ENCODE measurements at regions not wholly inside any gene's neighbourhood (a gene's known extent, or its start where the extent isn't known, plus 50 kb on each side); places are given as distances from the start of the nearest gene placed in this dataset.

DNA sequence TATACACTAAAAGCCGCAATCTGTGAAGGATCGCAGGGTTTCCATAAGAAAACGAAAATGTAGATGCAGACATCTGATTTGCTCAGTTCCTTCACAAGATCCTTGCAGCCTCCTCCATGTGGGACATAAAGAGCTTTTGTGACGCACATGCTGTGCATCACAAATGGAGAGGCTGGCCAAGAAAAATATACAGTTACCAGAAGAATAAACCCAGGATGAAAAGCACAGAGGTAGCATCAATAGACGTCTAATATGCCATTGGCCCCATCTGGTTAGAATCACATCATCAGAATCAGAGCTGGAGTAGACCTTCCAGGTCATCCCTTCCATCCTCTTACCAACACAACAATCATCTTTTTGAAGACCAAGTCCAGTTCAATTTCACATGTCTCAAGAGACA, 517.4 kb downstream of the RAB28 start:
- H3K27ac ChIP-seq (ENCODE audit: poor library complexity, severe bottlenecking): no peak overlapping the region
- H3K27me3 ChIP-seq (ENCODE audit: insufficient read depth, poor library complexity, severe bottlenecking): no peaks in the 10 kb centered on the region
- ATAC-seq (ENCODE audit: low read depth) (no peak), DNase-seq (ENCODE audit: low spot score) (no peak)
- TF ChIP-seq, protein P1, sequence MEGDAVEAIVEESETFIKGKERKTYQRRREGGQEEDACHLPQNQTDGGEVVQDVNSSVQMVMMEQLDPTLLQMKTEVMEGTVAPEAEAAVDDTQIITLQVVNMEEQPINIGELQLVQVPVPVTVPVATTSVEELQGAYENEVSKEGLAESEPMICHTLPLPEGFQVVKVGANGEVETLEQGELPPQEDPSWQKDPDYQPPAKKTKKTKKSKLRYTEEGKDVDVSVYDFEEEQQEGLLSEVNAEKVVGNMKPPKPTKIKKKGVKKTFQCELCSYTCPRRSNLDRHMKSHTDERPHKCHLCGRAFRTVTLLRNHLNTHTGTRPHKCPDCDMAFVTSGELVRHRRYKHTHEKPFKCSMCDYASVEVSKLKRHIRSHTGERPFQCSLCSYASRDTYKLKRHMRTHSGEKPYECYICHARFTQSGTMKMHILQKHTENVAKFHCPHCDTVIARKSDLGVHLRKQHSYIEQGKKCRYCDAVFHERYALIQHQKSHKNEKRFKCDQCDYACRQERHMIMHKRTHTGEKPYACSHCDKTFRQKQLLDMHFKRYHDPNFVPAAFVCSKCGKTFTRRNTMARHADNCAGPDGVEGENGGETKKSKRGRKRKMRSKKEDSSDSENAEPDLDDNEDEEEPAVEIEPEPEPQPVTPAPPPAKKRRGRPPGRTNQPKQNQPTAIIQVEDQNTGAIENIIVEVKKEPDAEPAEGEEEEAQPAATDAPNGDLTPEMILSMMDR (IDR thresholded peaks at IDR 0.05; ENCODE audit: poor library complexity, severe bottlenecking): no peak
- no peak overlapping the region for H3K4me3 ChIP-seq (ENCODE audit: severe bottlenecking)
- H3K9me3 ChIP-seq (ENCODE audit: severe bottlenecking): no peaks in the 10 kb centered on the region
- H3K4me1 ChIP-seq (ENCODE audit: insufficient read depth, poor library complexity, severe bottlenecking): no peaks in the 10 kb centered on the region
- H3K36me3 ChIP-seq (ENCODE audit: low read depth): no peaks in the 10 kb centered on the region

DNA sequence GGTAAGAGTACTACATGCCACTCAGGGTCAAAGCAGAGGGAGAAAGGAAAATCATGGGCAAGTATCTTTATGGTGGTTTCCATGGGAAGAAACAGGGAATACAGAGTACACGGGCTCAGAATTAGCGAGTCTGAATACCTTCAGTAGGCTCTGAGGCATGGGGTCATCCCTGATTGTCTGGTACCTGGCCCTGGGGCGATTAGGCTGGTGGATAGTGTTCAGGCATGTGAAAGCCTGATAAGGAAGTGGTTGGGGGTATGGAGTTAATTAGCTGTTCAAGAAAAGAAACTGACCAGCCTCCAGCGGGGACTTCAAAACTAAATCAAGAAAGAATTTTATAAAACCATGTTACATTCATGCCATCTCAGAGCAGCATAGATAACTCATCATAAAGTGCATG, 518.8 kb downstream of the RAB28 start:
- Histone ChIP-seq H3K27ac (ENCODE audit: poor library complexity, severe bottlenecking) (no peak overlapping the region), H3K4me1 (ENCODE audit: insufficient read depth, poor library complexity, severe bottlenecking) (no peaks in the 10 kb centered on the region), H3K36me3 (ENCODE audit: low read depth) (no peaks in the 10 kb centered on the region), H3K4me3 (ENCODE audit: severe bottlenecking) (no peak overlapping the region), H3K27me3 (ENCODE audit: insufficient read depth, poor library complexity, severe bottlenecking) (no peaks in the 10 kb centered on the region), H3K9me3 (ENCODE audit: severe bottlenecking) (no peaks in the 10 kb centered on the region)
- ATAC-seq (ENCODE audit: low read depth): no peak
- TF ChIP-seq, protein P1 (IDR thresholded peaks at IDR 0.05; ENCODE audit: poor library complexity, severe bottlenecking): no peak
- no peak for DNase-seq (ENCODE audit: low spot score)

DNA sequence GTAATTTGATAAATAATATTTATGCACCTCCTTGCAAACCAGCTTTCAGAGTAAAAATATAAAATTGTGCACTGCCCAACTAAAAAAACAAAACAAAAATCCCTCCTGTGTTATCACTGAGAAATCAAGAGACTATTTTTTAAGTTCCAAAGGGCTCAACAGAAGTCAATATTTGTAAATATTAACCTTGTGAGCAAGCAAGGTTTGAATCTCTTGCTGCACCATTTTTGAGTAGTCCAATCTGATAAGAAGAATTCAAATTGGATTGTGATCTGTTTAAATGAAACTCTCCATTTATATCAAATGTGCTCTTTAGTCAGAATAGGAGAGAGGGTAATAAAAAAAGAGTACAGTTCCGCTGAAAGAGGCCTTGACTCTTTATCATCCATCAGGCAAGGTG, 520.2 kb downstream of the RAB28 start:
- Histone ChIP-seq H3K27ac (ENCODE audit: poor library complexity, severe bottlenecking) (no peak overlapping the region), H3K9me3 (ENCODE audit: severe bottlenecking) (no peaks in the 10 kb centered on the region), H3K4me1 (ENCODE audit: insufficient read depth, poor library complexity, severe bottlenecking) (no peaks in the 10 kb centered on the region), H3K4me3 (ENCODE audit: severe bottlenecking) (no peak overlapping the region), H3K36me3 (ENCODE audit: low read depth) (no peaks in the 10 kb centered on the region), H3K27me3 (ENCODE audit: insufficient read depth, poor library complexity, severe bottlenecking) (no peaks in the 10 kb centered on the region)
- DNase-seq (ENCODE audit: low spot score) (no peak), ATAC-seq (ENCODE audit: low read depth) (no peak)
- TF ChIP-seq, protein P1 (IDR thresholded peaks at IDR 0.05; ENCODE audit: poor library complexity, severe bottlenecking): no peak

DNA sequence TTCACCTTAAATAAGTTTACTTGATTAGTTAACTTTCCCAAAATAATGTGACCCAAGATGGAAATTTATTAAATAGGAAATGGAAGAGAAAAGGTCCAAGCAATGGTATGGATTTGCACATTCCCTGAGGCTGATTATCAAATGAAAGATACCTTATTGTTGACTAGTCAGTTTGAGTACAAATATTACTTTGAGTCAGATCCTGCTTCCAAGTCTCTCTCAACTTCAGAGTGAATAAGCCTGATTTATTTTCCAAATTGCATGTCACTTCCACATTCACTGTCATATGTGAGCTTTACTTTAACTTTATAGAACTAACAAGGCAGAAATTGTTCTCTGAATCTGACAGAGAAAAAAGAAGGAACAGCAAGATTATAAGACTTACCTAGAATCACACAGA, 520.8 kb downstream of the RAB28 start:
- TF ChIP-seq, protein P1 (IDR thresholded peaks at IDR 0.05; ENCODE audit: poor library complexity, severe bottlenecking): no peak
- DNase-seq (ENCODE audit: low spot score) (no peak), ATAC-seq (ENCODE audit: low read depth) (no peak)
- Histone ChIP-seq H3K9me3 (ENCODE audit: severe bottlenecking) (no peaks in the 10 kb centered on the region), H3K4me3 (ENCODE audit: severe bottlenecking) (no peak overlapping the region), H3K27me3 (ENCODE audit: insufficient read depth, poor library complexity, severe bottlenecking) (no peaks in the 10 kb centered on the region), H3K4me1 (ENCODE audit: insufficient read depth, poor library complexity, severe bottlenecking) (no peaks in the 10 kb centered on the region), H3K36me3 (ENCODE audit: low read depth) (no peaks in the 10 kb centered on the region), H3K27ac (ENCODE audit: poor library complexity, severe bottlenecking) (no peak overlapping the region)

DNA sequence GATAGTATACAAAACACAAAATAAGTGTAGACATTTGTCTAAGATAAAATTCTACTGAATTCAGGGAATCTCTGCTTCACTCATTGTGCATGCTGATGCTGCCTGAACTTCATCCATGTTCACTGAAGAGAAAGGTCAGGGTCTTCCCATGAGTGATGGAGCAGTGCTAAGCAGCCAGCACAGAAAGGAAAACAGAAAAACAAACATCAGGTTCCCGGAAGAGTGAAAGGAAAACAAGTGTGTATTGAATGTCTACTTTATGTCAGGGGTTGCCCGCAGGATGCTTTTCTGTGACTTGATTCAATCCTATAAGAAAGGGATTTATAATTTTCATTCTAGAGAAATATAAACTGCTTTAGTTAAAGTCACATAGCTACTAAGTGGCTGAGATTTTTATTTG, 522.4 kb downstream of the RAB28 start:
- H3K27me3 ChIP-seq (ENCODE audit: insufficient read depth, poor library complexity, severe bottlenecking): no peaks in the 10 kb centered on the region
- no peak overlapping the region for H3K27ac ChIP-seq (ENCODE audit: poor library complexity, severe bottlenecking)
- no peak overlapping the region for H3K4me3 ChIP-seq (ENCODE audit: severe bottlenecking)
- no peaks in the 10 kb centered on the region for H3K36me3 ChIP-seq (ENCODE audit: low read depth)
- TF ChIP-seq, protein P1 (IDR thresholded peaks at IDR 0.05; ENCODE audit: poor library complexity, severe bottlenecking): no peak
- no peaks in the 10 kb centered on the region for H3K4me1 ChIP-seq (ENCODE audit: insufficient read depth, poor library complexity, severe bottlenecking)
- ATAC-seq (ENCODE audit: low read depth) (no peak), DNase-seq (ENCODE audit: low spot score) (no peak)
- H3K9me3 ChIP-seq (ENCODE audit: severe bottlenecking): no peaks in the 10 kb centered on the region

Data from RWPE2 (cell line).